ENCODE measurements at regions not wholly inside any gene's neighbourhood (a gene's known extent, or its start where the extent isn't known, plus 50 kb on each side); places are given as distances from the start of the nearest gene placed in this dataset.

GRCh38 chrX:113919387-113919786 is 664.5 kb upstream of the HTR2C start:
- TF ChIP-seq CTCF (IDR thresholded peaks at IDR 0.05 in 8 of 11, conservative IDR thresholded peaks at IDR 0.05 in 3 of 11) (no peak), POLR2A (IDR thresholded peaks at IDR 0.05) (no peak)
